H1 (cell line): ENCODE measurements at regions not wholly inside any gene's neighbourhood (a gene's known extent, or its start where the extent isn't known, plus 50 kb on each side); places are given as distances from the start of the nearest gene placed in this dataset.

Experiments
- CTCF ChIA-PET: fragments of 300-600 bp; sonication (Branson Sonifier 250); formaldehyde crosslinking; loops from one replicate; lab custom pipeline; 2021; ENCODE audit not compliant: partially characterized antibody; lab: Charles Lee
- POLR2A ChIA-PET: fragments of 300-600 bp; sonication (Branson Sonifier 250); formaldehyde crosslinking; loops from one replicate; lab custom pipeline; 2021; ENCODE audit warnings: inconsistent platforms; ENCODE audit not compliant: partially characterized antibody; lab: Charles Lee
- DNase-seq, 2 experiments: peaks; one replicate each; pipeline versions ENCODE4 v3.0.0 to v3.0.0-alpha.2; 2010 to 2022; ENCODE audit warnings: low spot score in 2 of 2, low read depth in 1 of 2, mixed read lengths in 1 of 2
- FAIRE-seq: peaks from 2 replicates; lab custom pipeline; 2011; peaks lifted over from hg19 to GRCh38; lab: Jason Lieb, UNC
- H2AFZ ChIP-seq: 2 replicates; pipeline ENCODE4 v1.8.1; 2012; ENCODE audit warnings: low read length, inconsistent platforms
- H2AK5ac ChIP-seq: 2 replicates; pipeline ENCODE4 v1.6.1; 2013; ENCODE audit warnings: low read depth, low read length
- H2BK120ac ChIP-seq: replicated peaks from 2 replicates; pipeline ENCODE3; 2013; ENCODE audit warnings: low read depth, low read length, inconsistent platforms
- H2BK12ac ChIP-seq: 2 replicates; pipeline ENCODE4 v1.6.1; 2013; ENCODE audit warnings: low read depth, low read length
- H2BK15ac ChIP-seq: 2 replicates; pipeline ENCODE4 v1.6.1; 2013; ENCODE audit warnings: low read length
- H2BK20ac ChIP-seq: 2 replicates; pipeline ENCODE4 v1.6.1; 2013; ENCODE audit warnings: low read length
- H2BK5ac ChIP-seq: 2 replicates; pipeline ENCODE4 v1.6.1; 2013; ENCODE audit warnings: low read depth, low read length
- H3K14ac ChIP-seq: 2 replicates; pipeline ENCODE4 v1.6.1; 2013; ENCODE audit warnings: inconsistent platforms; ENCODE audit not compliant: insufficient read length
- H3K18ac ChIP-seq: 2 replicates; pipeline ENCODE4 v1.6.1; 2013; ENCODE audit warnings: low read length; ENCODE audit errors: extremely low read depth
- H3K23ac ChIP-seq: 2 replicates; pipeline ENCODE4 v1.6.1; 2013; ENCODE audit warnings: inconsistent platforms; ENCODE audit not compliant: insufficient read length
- H3K23me2 ChIP-seq: 2 replicates; pipeline ENCODE4 v1.6.1; 2013; ENCODE audit warnings: low read depth, low read length
- H3K27ac ChIP-seq: 2 replicates; pipeline ENCODE4 v1.6.1; 2011; ENCODE audit warnings: low read depth, low read length, inconsistent platforms
- H3K27me3 ChIP-seq, 4 experiments: replicated peaks in 1 of 4; 1 replicate in 1 of 4; 2 replicates in 3 of 4; pipeline versions ENCODE4 v1.6.1 to v1.8.1; 2011 to 2013; ENCODE audit warnings: low read length in 3 of 4, mild to moderate bottlenecking in 3 of 4, inconsistent platforms in 2 of 4, mixed read lengths in 2 of 4, moderate library complexity in 1 of 4; ENCODE audit not compliant: control insufficient read depth in 3 of 4, insufficient read depth in 3 of 4; ENCODE audit errors: extremely low read depth in 1 of 4
- H3K36me3 ChIP-seq, 4 experiments: 2 replicates each; pipeline versions ENCODE4 v1.6.1 to v1.8.1; 2011 to 2013; ENCODE audit warnings: mild to moderate bottlenecking in 4 of 4, low read length in 3 of 4, moderate library complexity in 2 of 4, control low read depth in 1 of 4, inconsistent platforms in 1 of 4; ENCODE audit not compliant: insufficient read depth in 4 of 4, control insufficient read depth in 2 of 4
- H3K4ac ChIP-seq: replicated peaks from 2 replicates; pipeline ENCODE3; 2013; ENCODE audit warnings: low read length, low read depth, mixed read lengths, inconsistent platforms; ENCODE audit not compliant: insufficient read length
- H3K4me1 ChIP-seq, 4 experiments: replicated peaks in 1 of 4; 1 replicate in 1 of 4; 2 replicates in 3 of 4; pipeline versions ENCODE4 v1.6.1 to v1.8.1; 2011 to 2013; ENCODE audit warnings: low read length in 3 of 4, inconsistent platforms in 2 of 4, mixed read lengths in 1 of 4; ENCODE audit not compliant: insufficient read depth in 4 of 4, control insufficient read depth in 3 of 4
- H3K4me2 ChIP-seq, 2 experiments: 2 replicates each; pipeline versions ENCODE4 v1.6.1 to v1.8.1; 2011 to 2013; ENCODE audit warnings: low read depth in 2 of 2, low read length in 2 of 2, control low read depth in 1 of 2, inconsistent platforms in 1 of 2, mild to moderate bottlenecking in 1 of 2; ENCODE audit not compliant: insufficient read depth in 1 of 2
- H3K4me3 ChIP-seq, 4 experiments: fragments of 200-600, 300-600 bp in 1 of 4; sonication (generic), shearing (Covaris generic), sonication (Bioruptor Twin) in 1 of 4; 2 replicates each; pipeline versions ENCODE4 v1.5.1 to v1.8.1; 2011 to 2016; ENCODE audit warnings: low read length in 4 of 4, low read depth in 3 of 4, control low read depth in 2 of 4, inconsistent platforms in 2 of 4, mild to moderate bottlenecking in 2 of 4, mixed read lengths in 1 of 4, moderate library complexity in 1 of 4; ENCODE audit not compliant: insufficient read depth in 2 of 4; ENCODE audit errors: extremely low read depth in 1 of 4
- H3K56ac ChIP-seq: replicated peaks from 2 replicates; pipeline ENCODE3; 2013; ENCODE audit warnings: low read depth, mild to moderate bottlenecking, mixed read lengths, low read length, inconsistent platforms; ENCODE audit not compliant: insufficient read length
- H3K79me1 ChIP-seq: 2 replicates; pipeline ENCODE4 v1.6.1; 2013; ENCODE audit warnings: low read depth, low read length, control low read depth
- H3K79me2 ChIP-seq, 2 experiments: 2 replicates each; pipeline versions ENCODE4 v1.6.1 to v1.8.1; 2012 to 2013; ENCODE audit warnings: low read length in 2 of 2, mild to moderate bottlenecking in 2 of 2, inconsistent platforms in 1 of 2; ENCODE audit not compliant: insufficient read depth in 2 of 2, control insufficient read depth in 1 of 2
- H3K9ac ChIP-seq, 4 experiments: replicated peaks in 1 of 4; 1 replicate in 1 of 4; 2 replicates in 3 of 4; pipeline versions ENCODE4 v1.6.1 to v1.8.1; 2011 to 2013; ENCODE audit warnings: low read depth in 3 of 4, low read length in 3 of 4, control low read depth in 2 of 4, mild to moderate bottlenecking in 2 of 4, moderate library complexity in 2 of 4, inconsistent platforms in 1 of 4; ENCODE audit errors: extremely low read depth in 1 of 4
- H3K9me3 ChIP-seq, 2 experiments: 2 replicates each; pipeline versions ENCODE4 v1.6.1 to v1.8.1; 2012 to 2013; ENCODE audit warnings: mild to moderate bottlenecking in 2 of 2, moderate library complexity in 2 of 2, control low read depth in 1 of 2, inconsistent platforms in 1 of 2, low read depth in 1 of 2, low read length in 1 of 2, mixed read lengths in 1 of 2; ENCODE audit not compliant: insufficient read depth in 2 of 2
- H4K20me1 ChIP-seq, 2 experiments: replicated peaks in 1 of 2; 2 replicates each; pipeline versions ENCODE3 to v1.8.1; 2011 to 2013; ENCODE audit warnings: inconsistent platforms in 2 of 2, low read length in 2 of 2, mild to moderate bottlenecking in 1 of 2; ENCODE audit not compliant: insufficient read depth in 2 of 2, control insufficient read depth in 1 of 2
- H4K5ac ChIP-seq: 2 replicates; pipeline ENCODE4 v1.6.1; 2013; ENCODE audit warnings: low read length, low read depth, mixed read lengths, inconsistent platforms; ENCODE audit not compliant: insufficient read length
- H4K8ac ChIP-seq: 2 replicates; pipeline ENCODE4 v1.8.0; 2013; ENCODE audit warnings: mild to moderate bottlenecking, moderate library complexity, low read length, inconsistent platforms; ENCODE audit not compliant: insufficient read depth; ENCODE audit errors: extremely low read depth
- H4K91ac ChIP-seq: replicated peaks from 2 replicates; pipeline ENCODE3; 2013; ENCODE audit warnings: low read length, mixed read lengths, inconsistent platforms; ENCODE audit not compliant: insufficient read length
- CBX8 ChIP-seq: fragments of 300-800, 300-1000 bp; sonication (generic); IDR thresholded peaks from 2 replicates; pipeline ENCODE4 v1.7.1; 2016; ENCODE audit warnings: low read depth, low read length, borderline replicate concordance
- EP300 ChIP-seq, 2 experiments: IDR thresholded peaks; 1 replicate in 1 of 2; 2 replicates in 1 of 2; pipeline ENCODE4 v1.6.1; 2011 to 2012; ENCODE audit warnings: low read depth in 2 of 2, low read length in 2 of 2, mild to moderate bottlenecking in 2 of 2, borderline replicate concordance in 1 of 2, inconsistent platforms in 1 of 2, moderate library complexity in 1 of 2
- HDAC2 ChIP-seq, 2 experiments: fragments of 300-600 bp in 1 of 2; sonication (generic) in 1 of 2; IDR thresholded peaks; 2 replicates each; pipeline ENCODE4 v1.6.1; 2011 to 2012; ENCODE audit warnings: low read depth in 2 of 2, low read length in 2 of 2, mild to moderate bottlenecking in 2 of 2, moderate library complexity in 2 of 2, borderline replicate concordance in 1 of 2, inconsistent platforms in 1 of 2
- KDM4A ChIP-seq: IDR thresholded peaks from one replicate; pipeline ENCODE4 v1.7.1; 2012; ENCODE audit warnings: low read depth, mild to moderate bottlenecking, moderate library complexity, low read length, inconsistent platforms; ENCODE audit not compliant: severe bottlenecking
- KDM5A ChIP-seq: fragments of 200-600 bp; IDR thresholded peaks from 2 replicates; pipeline ENCODE4 v1.7.1; 2012; ENCODE audit warnings: mild to moderate bottlenecking, low read length, inconsistent platforms, mixed read lengths
- MAFK ChIP-seq: IDR thresholded peaks from 2 replicates; pipeline ENCODE4 v1.6.1; 2012; ENCODE audit warnings: low read depth, mild to moderate bottlenecking, improper control_type of control experiment, low read length
- NRF1 ChIP-seq: IDR thresholded peaks from 2 replicates; pipeline ENCODE4 v1.6.1; 2011; ENCODE audit warnings: mild to moderate bottlenecking, low read depth, low read length, improper control_type of control experiment
- RBBP5 ChIP-seq: IDR thresholded peaks from 2 replicates; pipeline ENCODE4 v1.7.1; 2012; ENCODE audit warnings: low read depth, mild to moderate bottlenecking, inconsistent platforms, low read length, moderate library complexity, borderline replicate concordance
- SIRT6 ChIP-seq: IDR thresholded peaks from one replicate; pipeline ENCODE4 v1.7.1; 2012; ENCODE audit warnings: low read length, inconsistent platforms
- WGBS, 2 experiments: shearing (Covaris generic) in 1 of 2; methylation state at CpG; one replicate each; pipeline versions ENCODE4 v1.1.6 to v1.1.7; 2013 to 2015; ENCODE audit warnings: low lambda C conversion rate in 2 of 2, mixed read lengths in 2 of 2, inconsistent platforms in 1 of 2, low coverage in 1 of 2, missing lambda C conversion rate in 1 of 2; ENCODE audit not compliant: insufficient replicate concordance in 2 of 2, insufficient coverage in 1 of 2, insufficient read length in 1 of 2; ENCODE audit errors: extremely low coverage in 1 of 2, missing lambda C conversion rate in 1 of 2; 5-methylcytosine and 5-hydroxymethylcytosine counted together
- TF ChIP-seq, protein P1 (sequence below): IDR thresholded peaks from 2 replicates; pipeline ENCODE4 v1.6.1; 2012; ENCODE audit warnings: low read length, inconsistent platforms

DNA sequence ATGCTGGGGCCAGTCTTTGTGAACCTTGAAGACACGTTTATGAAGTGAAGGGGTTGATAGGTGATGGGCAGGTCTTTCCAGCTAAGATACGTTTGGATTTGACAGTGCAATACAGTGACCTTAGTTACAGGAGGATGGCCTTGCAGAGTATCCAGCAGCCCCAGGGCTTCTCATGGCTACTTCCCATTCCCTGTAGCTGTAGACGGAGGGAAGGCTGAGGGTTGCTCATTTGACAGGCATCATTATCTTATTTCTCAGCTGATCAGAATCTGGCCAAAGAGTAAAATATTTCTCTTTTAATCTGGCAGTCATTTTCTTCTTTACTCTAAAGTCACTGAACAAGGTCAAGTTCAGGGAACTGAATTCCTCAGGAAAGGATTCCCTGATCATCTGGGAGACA lies 85.1 kb upstream of the RMDN2 start:
- Histone ChIP-seq H3K4me1 (0 out of 7 replicates have a peak, but pooled peaks cover 0 to 2% (median 0%) of the 10 kb centered on the region in 4 experiments), H3K18ac (no peak overlapping the region), H3K27me3 (no peaks in the 10 kb centered on the region), H3K56ac (no peak overlapping the region), H3K27ac (no peak overlapping the region), H2BK120ac (no peak overlapping the region), H3K36me3 (no peaks in the 10 kb centered on the region), H2BK20ac (no peak overlapping the region), H2AK5ac (no peak overlapping the region), H4K20me1 (no peaks in the 10 kb centered on the region), H4K8ac (no peak overlapping the region), H3K79me1 (no peaks in the 10 kb centered on the region), H3K79me2 (no peaks in the 10 kb centered on the region), H3K4me2 (no peak overlapping the region), H2AFZ (no peak overlapping the region), H3K9ac (no peak overlapping the region), H4K91ac (no peak overlapping the region), H2BK5ac (no peak overlapping the region), H2BK12ac (no peak overlapping the region), H4K5ac (no peak overlapping the region), H3K14ac (no peak overlapping the region), H2BK15ac (no peak overlapping the region), H3K23ac (no peak overlapping the region), H3K4ac (no peak overlapping the region), H3K9me3 (no peaks in the 10 kb centered on the region), H3K4me3 (no peak overlapping the region), H3K23me2 (no peaks in the 10 kb centered on the region)
- CTCF ChIA-PET = interaction anchor here (0.6 to 12.5 kb wide), 7 partner anchors 8 to 1972 kb away, joined by 3 to 132 read pairs (median 3); no protein-coding TSS in a partner anchor
- POLR2A ChIA-PET = interaction anchor here (0.6 kb wide), 1 partner anchor 19 kb away, joined by 3 read pairs; no protein-coding TSS in a partner anchor
- no peak for DNase-seq
- WGBS, 2 experiments = 86% methylated on average over 3 of the region's 3 CpGs; no CpG with 5 or more reads in 1 of the 2 experiments
- TF ChIP-seq RBBP5 = no peak
- TF ChIP-seq MAFK = no peak
- no peak for TF ChIP-seq HDAC2 (IDR thresholded peaks at IDR 0.05; ENCODE audit: borderline replicate concordance in 1 of 2, low read depth in 2 of 2, low read length in 2 of 2)
- TF ChIP-seq SIRT6 = no peak
- no peak for TF ChIP-seq KDM4A
- TF ChIP-seq CBX8 = no peak
- no peak for TF ChIP-seq EP300 (IDR thresholded peaks at IDR 0.05; ENCODE audit: borderline replicate concordance in 1 of 2, low read depth in 2 of 2, low read length in 2 of 2)
- no peak for TF ChIP-seq KDM5A
- no peak for TF ChIP-seq NRF1
- TF ChIP-seq, protein P1, sequence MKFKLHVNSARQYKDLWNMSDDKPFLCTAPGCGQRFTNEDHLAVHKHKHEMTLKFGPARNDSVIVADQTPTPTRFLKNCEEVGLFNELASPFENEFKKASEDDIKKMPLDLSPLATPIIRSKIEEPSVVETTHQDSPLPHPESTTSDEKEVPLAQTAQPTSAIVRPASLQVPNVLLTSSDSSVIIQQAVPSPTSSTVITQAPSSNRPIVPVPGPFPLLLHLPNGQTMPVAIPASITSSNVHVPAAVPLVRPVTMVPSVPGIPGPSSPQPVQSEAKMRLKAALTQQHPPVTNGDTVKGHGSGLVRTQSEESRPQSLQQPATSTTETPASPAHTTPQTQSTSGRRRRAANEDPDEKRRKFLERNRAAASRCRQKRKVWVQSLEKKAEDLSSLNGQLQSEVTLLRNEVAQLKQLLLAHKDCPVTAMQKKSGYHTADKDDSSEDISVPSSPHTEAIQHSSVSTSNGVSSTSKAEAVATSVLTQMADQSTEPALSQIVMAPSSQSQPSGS = no peak
- FAIRE-seq = no peak
